ENCODE measurements at regions not wholly inside any gene's neighbourhood (a gene's known extent, or its start where the extent isn't known, plus 50 kb on each side); places are given as distances from the start of the nearest gene placed in this dataset.

DNA sequence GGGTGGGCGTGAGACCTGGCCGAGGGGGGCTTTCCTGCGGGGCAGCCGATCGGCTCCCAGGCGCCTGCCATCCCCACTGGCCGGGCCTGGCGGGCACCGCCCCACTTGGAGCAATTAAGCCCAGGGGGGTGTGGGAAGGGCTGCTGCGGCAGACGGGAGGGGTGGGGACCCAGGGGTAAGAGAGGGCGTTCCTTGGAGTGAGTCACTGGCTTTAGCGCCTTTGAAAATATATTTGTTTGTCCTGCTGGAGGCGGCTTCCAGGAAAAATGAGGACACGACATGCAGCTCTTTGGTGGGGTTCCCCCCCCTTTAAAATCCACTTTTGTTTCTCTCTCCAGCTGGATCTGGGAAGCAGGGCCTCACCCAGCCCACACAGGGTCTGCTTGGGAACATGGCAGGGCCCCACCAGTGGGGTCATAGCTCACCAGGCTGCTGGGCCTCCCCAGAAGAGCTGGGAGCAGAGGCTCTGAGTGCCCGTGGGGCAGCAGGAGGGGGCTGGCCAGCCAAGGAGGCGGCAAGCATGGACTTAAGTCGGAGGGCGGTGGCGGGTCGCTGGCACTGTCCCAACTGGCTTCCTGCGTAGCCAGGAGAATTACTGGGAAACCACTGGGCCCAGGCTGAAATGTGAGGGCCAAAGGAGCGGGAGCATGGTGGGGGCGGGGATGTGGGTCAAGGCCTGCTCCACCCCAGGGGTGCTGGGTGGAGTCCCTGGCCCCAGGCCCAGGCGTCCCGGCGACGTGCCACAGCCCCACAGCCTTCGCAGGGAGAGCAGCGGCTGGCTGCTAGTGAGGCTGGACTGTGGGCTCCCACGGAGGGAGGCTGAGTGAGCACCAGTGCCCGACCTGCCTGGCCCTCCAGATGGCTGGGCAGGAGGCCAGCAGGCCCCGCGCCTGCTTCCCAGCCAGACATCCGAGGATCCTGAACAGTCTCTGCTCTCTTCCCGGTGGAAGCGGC, 128.0 kb downstream of the RFLNA start:
- TF ChIP-seq, protein P1, sequence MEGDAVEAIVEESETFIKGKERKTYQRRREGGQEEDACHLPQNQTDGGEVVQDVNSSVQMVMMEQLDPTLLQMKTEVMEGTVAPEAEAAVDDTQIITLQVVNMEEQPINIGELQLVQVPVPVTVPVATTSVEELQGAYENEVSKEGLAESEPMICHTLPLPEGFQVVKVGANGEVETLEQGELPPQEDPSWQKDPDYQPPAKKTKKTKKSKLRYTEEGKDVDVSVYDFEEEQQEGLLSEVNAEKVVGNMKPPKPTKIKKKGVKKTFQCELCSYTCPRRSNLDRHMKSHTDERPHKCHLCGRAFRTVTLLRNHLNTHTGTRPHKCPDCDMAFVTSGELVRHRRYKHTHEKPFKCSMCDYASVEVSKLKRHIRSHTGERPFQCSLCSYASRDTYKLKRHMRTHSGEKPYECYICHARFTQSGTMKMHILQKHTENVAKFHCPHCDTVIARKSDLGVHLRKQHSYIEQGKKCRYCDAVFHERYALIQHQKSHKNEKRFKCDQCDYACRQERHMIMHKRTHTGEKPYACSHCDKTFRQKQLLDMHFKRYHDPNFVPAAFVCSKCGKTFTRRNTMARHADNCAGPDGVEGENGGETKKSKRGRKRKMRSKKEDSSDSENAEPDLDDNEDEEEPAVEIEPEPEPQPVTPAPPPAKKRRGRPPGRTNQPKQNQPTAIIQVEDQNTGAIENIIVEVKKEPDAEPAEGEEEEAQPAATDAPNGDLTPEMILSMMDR (IDR thresholded peaks at IDR 0.05; ENCODE audit: low read depth, low read length, poor library complexity, severe bottlenecking), result no peak
- TF ChIP-seq EZH2phosphoT487 (IDR thresholded peaks at IDR 0.05; ENCODE audit: borderline replicate concordance, low read length), result no peak
